ENCODE measurements at regions not wholly inside any gene's neighbourhood (a gene's known extent, or its start where the extent isn't known, plus 50 kb on each side); places are given as distances from the start of the nearest gene placed in this dataset.
"Not testable (repeated sequence)": the region's sequence is repeated elsewhere in the genome, so short reads cannot be mapped to it uniquely, and the experiment has no call there.

DNA sequence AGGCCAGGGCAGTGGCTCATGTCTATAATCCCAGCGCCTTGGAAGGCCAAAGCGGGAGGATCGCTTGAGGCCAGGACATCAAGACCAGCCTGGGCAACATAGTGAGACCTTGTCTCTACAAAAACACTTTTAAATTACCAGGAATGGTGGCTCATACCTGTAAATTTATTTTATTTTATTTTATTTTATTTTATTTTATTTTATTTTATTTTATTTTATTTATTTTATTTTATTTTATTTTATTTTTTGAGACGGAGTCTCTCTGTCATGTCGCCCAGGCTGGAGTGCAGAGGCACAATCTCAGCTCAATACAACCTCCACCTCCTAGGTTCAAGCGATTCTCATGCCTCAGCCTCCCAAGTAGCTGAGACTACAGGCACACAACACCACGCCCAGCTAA lies 152.1 kb upstream of the AUTS2 start:
- TF ChIP-seq, protein P1, sequence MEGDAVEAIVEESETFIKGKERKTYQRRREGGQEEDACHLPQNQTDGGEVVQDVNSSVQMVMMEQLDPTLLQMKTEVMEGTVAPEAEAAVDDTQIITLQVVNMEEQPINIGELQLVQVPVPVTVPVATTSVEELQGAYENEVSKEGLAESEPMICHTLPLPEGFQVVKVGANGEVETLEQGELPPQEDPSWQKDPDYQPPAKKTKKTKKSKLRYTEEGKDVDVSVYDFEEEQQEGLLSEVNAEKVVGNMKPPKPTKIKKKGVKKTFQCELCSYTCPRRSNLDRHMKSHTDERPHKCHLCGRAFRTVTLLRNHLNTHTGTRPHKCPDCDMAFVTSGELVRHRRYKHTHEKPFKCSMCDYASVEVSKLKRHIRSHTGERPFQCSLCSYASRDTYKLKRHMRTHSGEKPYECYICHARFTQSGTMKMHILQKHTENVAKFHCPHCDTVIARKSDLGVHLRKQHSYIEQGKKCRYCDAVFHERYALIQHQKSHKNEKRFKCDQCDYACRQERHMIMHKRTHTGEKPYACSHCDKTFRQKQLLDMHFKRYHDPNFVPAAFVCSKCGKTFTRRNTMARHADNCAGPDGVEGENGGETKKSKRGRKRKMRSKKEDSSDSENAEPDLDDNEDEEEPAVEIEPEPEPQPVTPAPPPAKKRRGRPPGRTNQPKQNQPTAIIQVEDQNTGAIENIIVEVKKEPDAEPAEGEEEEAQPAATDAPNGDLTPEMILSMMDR (conservative IDR thresholded peaks at IDR 0.05; ENCODE audit: low read length): not testable (repeated sequence)
- not testable (repeated sequence) for TF ChIP-seq EZH2phosphoT487 (IDR thresholded peaks at IDR 0.05; ENCODE audit: borderline replicate concordance)
